PFSK-1 (cell line): ENCODE measurements at regions not wholly inside any gene's neighbourhood (a gene's known extent, or its start where the extent isn't known, plus 50 kb on each side); places are given as distances from the start of the nearest gene placed in this dataset.

Experiments
- FOXP2 ChIP-seq: optimal IDR thresholded peaks from 2 replicates; pipeline ENCODE3; 2011; ENCODE audit warnings: borderline replicate concordance, control low read depth, inconsistent platforms; ENCODE audit not compliant: insufficient read depth; ENCODE audit errors: extremely low read length, extremely low read depth
- POLR2AphosphoS5 ChIP-seq: IDR thresholded peaks from 2 replicates; pipeline ENCODE4 v1.6.1; 2012; ENCODE audit warnings: low read depth, mild to moderate bottlenecking, control low read depth, low read length, moderate library complexity
- SIN3A ChIP-seq: IDR thresholded peaks from 2 replicates; pipeline ENCODE4 v1.6.1; 2012; ENCODE audit warnings: mild to moderate bottlenecking, low read length, moderate library complexity, borderline replicate concordance; ENCODE audit not compliant: insufficient read depth
- TAF1 ChIP-seq: IDR thresholded peaks from 2 replicates; pipeline ENCODE4 v1.6.1; 2012; ENCODE audit warnings: low read length, control low read depth, borderline replicate concordance; ENCODE audit not compliant: insufficient read depth
- TF ChIP-seq, protein P1 (sequence below), 2 experiments: IDR thresholded peaks; 2 replicates each; pipeline versions ENCODE4 v1.6.1 to v1.8.0; 2011 to 2012; ENCODE audit warnings: low read depth in 2 of 2, low read length in 2 of 2, control low read depth in 1 of 2, inconsistent platforms in 1 of 2, mild to moderate bottlenecking in 1 of 2, moderate library complexity in 1 of 2; ENCODE audit not compliant: insufficient read depth in 1 of 2

DNA sequence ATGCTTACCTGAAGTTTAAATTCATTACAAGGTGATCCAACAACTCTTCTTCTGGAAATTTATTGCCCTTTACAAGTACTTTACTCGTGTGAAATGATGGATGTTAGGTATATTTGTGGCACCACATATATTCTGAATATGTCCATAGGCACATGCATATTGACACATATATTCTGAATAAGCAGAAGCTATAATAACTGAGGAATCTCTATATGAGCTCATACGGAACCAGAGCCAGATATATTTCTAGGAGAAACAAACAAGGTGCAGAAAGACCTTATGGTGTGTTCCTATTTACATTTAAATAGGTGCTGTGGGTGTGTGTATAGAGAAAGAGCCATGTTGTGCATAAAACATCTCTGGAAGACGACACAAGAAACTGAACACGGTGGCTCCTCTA, 456.1 kb upstream of the NPVF start:
- no peak for TF ChIP-seq SIN3A
- no peak for TF ChIP-seq POLR2AphosphoS5
- TF ChIP-seq, protein P1, sequence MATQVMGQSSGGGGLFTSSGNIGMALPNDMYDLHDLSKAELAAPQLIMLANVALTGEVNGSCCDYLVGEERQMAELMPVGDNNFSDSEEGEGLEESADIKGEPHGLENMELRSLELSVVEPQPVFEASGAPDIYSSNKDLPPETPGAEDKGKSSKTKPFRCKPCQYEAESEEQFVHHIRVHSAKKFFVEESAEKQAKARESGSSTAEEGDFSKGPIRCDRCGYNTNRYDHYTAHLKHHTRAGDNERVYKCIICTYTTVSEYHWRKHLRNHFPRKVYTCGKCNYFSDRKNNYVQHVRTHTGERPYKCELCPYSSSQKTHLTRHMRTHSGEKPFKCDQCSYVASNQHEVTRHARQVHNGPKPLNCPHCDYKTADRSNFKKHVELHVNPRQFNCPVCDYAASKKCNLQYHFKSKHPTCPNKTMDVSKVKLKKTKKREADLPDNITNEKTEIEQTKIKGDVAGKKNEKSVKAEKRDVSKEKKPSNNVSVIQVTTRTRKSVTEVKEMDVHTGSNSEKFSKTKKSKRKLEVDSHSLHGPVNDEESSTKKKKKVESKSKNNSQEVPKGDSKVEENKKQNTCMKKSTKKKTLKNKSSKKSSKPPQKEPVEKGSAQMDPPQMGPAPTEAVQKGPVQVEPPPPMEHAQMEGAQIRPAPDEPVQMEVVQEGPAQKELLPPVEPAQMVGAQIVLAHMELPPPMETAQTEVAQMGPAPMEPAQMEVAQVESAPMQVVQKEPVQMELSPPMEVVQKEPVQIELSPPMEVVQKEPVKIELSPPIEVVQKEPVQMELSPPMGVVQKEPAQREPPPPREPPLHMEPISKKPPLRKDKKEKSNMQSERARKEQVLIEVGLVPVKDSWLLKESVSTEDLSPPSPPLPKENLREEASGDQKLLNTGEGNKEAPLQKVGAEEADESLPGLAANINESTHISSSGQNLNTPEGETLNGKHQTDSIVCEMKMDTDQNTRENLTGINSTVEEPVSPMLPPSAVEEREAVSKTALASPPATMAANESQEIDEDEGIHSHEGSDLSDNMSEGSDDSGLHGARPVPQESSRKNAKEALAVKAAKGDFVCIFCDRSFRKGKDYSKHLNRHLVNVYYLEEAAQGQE (IDR thresholded peaks at IDR 0.05; ENCODE audit: insufficient read depth in 1 of 2, low read depth in 2 of 2, low read length in 2 of 2) = no peak
- no peak for TF ChIP-seq TAF1
- no peak for TF ChIP-seq FOXP2
